CD4-positive, alpha-beta T cell treated with Interleukin-17A for 1 hour (primary cell): ENCODE measurements at regions not wholly inside any gene's neighbourhood (a gene's known extent, or its start where the extent isn't known, plus 50 kb on each side); places are given as distances from the start of the nearest gene placed in this dataset.
A peak's percentile ranks its signal among the peaks of the same experiment; 100 is the strongest.

Experiments used
- DNase-seq: peaks from one replicate; pipeline ENCODE4 v3.0.0-alpha.2; 2020

DNA sequence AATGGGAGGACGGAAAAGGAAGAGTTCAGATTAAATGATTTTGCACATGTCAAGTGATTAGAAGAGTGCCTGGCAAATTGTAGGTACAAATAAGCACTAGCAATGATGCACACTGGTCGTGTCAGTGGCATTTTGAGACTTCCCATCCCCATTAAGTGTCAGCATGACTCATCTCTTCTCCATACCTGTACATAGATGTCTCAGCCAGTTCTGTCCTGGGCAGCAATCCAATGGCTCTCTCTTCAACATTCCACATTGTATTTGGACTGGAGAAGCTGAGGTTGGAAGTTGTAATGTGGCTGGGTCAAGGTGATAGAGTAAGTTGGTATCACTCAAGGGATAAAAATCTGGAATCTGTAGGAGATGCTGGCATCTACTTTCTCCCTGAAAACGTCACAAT is 742.7 kb downstream of the VRK1 start:
- DNase-seq, result no peak

DNA sequence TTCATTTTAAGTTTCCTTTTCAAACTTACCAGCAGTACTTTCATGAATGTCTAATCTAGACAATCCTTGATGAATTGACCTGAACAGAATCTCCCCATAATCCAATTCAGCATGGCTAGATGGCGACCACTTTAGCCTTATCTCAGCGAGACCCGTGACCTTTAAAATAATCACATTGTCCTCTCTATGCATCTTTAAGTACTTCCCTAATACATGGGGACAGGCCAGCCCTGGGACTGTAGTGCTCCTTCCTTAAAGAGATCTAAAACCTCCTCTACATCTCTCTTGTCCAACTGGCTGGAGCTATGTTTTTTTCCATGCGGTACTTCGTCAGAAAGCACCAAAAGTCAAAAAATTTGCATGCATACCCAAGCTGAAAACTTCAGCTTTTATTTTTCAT is 746.0 kb downstream of the VRK1 start:
- DNase-seq, result no peak

DNA sequence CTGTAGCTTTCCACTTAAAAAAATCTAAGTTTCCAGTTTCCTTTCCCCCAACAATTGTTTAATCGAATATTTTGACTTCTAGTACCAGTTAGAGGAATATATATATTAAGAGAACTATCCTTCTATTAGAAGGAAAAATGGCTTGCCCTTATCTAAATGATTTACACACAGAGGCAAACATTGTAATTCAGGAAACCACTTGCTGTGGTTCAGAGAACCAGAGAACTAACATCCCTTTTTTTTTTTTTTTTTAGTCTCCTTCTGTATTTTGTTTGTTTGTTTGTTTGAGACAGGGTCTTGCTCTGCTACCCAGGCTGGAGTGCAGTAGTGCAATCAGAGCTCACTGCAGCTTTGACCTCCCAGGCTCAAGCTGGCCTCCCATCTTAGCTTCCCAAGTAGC is 746.6 kb downstream of the VRK1 start:
- no peak for DNase-seq

DNA sequence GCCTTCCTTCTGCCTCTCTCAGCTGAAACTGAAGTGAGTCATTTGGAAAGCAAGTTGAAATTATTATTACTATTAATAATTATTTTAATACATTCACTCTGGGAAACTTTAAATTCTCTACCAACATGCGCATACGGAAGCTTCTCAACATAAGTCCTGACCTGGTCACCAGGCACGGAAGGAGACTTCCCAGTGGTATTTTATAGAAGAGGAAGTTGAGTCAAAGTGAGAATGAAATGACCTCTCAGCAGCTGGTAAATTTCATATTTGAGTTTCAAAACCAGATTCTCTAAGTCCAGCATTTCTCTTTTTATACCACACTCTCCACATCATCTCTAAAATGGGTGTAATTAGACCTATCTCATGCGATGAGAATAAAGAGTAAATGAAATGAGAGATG is 747.4 kb downstream of the VRK1 start:
- DNase-seq, result peak; percentile 16

DNA sequence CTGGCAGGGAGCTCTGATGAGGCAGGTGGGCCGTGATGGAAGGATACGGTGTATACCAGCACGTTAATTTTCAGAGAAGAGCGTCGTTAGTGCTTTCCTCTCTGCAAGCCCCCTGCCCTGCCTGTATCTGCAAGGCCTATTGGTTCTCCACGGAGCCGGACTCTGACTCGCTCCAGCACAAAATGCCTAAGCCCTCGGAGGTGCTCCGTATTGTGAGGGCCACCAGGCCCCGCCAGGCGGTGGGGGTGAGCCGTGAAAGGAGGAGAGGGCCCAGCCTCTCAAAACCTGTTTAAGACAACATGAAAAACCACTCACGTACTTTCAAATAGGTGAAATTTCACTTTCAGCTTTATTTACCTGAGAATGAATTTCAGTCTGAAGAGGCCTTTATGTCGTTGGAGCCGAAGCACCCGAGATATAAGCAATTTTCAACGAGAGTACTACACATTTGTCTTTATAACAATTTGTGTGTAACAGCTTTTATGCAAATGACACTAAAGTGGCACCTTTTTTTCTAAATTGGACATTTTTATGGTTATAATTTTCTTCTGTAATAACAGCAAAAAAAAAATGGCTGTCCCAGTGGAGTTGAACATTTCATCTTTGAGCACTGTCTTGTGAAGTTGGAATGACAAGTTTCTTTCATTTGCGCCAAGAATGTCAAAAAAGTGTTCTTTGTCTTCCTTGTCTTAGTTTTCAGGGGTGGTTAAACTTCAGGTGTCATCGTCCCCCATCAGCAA is 749.5 kb downstream of the VRK1 start:
- no peak for DNase-seq

DNA sequence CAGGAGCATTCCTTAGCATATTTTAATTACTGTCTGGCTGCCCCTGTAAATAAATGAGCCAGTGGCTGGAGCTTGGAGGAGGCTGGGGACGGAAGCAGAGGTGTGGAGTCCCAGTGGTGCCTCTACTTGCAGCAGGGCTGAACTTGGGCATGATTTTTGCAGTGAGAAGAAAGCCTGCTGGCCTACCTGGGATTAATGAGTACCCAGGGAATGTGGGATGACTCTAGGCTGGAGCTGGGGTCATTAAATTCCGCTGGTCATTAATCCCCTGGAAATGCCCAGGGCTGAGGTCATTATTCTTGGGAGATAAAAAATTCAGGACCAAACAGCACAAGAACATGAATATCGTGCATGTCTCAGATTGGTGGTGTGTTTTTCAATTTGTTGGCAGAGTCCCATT is 753.3 kb downstream of the VRK1 start:
- DNase-seq, result no peak

DNA sequence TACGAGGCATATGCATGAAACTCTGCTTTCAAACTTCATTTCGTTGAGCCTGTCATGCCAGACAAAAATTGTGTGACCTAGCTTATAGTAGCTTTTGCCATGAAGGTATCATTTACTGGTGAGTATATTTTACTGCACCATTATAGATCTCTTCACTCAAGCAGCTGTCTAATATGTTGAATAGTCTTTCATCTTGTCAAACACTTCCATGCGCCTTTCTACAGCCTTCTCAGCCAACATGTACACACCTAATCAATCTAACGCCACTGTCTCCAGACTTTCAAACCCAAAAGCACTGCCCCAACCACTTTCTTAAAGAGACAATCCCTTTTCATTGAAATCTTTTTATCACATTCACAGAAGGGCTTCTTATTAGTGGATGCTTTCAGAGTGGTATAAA is 757.4 kb downstream of the VRK1 start:
- no peak for DNase-seq

DNA sequence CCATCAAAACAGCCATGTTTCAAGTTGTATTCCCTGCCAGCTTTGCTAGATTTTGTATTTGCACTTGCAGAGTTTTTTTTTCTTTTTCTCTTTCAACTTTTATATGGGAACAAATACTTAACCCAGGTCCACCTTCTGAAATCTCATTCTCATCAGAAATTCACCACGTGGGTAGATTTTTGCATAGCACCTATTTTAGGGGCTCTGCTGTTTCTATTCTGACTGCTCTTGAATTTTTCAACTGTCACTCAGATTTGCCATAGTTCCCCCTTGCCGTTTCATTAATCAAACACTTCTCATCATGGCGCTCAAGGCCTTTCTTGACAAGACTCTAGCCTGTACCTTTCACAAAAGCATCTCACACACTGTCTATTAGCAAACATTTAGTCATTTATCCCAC is 767.2 kb downstream of the VRK1 start:
- DNase-seq, result no peak

DNA sequence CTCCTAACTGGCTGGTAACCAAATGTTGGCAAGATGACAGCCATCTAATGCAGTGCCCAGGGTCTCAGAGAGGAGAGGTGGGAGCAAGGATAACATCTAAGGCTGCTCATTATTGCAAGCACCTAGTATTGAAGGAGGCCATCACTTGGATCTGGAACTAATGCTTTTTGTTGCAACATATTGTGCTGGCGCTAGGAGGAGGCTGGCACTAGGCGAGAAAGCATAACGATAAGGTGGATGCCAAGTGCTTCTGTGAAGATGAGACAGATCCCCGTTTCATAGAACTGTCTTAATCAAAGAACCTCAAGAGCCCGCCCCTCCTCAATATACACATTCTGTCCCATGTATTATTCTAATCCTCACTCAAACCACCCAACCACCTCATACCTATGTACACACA is 774.0 kb downstream of the VRK1 start:
- DNase-seq, result no peak

DNA sequence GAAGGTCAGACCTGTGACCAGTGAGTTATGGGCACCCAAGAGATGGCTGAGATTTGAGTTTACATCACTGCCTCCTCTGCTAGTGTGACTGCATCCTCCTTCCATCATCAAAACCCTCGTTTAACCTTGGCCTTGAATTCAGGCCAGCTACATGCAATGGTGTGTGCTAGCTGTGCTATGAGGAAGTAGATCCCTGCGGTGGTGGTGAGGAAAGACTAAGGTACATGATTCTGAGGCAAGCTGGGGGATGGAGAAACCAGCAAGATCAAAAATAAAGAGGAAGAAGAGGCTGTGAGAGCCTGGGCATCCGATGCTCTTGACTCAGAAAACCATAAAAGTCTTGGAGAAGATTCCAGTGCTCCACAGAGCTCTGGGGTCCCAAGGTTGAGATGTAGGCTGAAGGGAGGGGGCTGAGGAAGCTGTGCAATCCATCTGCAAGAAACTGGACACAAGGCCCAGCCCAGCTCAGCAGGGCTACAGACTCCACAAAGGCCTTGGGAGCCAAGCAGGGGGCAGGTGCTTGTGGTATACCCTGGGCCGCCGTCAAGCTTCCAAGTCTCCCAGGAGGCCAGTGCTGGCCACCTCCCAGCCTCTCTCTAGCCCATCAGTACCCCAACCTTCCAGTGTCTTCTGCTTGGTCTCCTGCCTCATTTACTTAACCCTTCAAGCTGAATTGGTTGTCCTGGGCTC is 774.8 kb downstream of the VRK1 start:
- DNase-seq, result no peak

DNA sequence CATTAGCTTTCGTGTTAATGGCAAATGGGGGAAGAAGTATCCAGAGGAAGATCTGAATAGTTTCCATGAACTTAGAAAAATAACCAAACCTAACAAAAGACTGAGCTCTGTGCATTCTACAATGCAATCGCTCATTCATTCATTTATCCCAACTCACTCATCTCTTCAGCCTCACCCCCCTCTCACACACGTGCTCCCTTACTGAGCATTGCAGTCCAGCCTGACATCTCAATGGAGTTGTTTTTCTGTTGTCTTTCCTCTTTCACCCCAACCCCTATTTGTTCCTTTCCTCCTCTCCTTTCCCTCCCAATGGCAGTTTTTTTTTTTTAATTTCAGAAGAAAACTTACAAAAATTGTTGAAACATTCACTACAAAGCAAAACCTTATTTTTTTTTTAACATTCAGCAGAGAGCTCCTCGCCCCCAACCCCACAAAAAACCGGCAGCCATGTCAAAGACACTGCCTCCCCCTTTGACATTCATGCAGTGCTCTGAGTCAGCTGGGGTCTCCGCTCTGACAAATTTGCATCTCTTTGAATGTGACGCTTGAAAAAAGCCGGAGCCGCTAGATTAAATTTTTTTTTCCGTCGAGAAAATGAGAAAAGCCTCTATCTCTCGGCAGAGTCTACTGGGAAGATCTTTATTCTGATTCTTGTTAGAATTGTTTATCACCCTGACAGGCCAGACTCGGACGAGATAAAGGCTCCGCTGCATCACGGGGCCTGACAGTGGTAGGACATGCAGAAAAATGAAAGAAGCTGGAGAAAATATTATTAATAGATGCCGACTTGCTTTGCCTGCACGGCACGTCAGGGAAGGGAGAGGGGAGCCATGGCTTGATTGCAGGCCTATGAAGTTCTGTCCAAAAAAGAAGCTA is 775.6 kb downstream of the VRK1 start:
- no peak for DNase-seq

DNA sequence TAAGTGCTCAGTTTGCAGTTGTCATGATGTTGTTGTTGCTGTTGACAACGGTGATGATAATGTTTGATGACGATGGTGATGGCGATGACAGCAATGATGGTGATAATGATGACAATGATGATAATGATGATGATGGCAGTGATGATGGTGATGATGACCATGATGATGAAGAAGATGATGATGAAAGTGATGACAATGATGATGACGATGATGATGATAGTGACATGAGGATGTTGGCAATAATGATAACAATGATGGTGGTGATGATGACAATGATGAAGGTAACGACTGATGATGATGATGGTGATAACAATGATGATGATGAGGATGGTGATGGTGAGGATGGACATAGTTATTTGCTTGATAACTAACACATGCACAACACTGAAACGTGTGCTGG is 778.5 kb downstream of the VRK1 start:
- DNase-seq, result no peak

DNA sequence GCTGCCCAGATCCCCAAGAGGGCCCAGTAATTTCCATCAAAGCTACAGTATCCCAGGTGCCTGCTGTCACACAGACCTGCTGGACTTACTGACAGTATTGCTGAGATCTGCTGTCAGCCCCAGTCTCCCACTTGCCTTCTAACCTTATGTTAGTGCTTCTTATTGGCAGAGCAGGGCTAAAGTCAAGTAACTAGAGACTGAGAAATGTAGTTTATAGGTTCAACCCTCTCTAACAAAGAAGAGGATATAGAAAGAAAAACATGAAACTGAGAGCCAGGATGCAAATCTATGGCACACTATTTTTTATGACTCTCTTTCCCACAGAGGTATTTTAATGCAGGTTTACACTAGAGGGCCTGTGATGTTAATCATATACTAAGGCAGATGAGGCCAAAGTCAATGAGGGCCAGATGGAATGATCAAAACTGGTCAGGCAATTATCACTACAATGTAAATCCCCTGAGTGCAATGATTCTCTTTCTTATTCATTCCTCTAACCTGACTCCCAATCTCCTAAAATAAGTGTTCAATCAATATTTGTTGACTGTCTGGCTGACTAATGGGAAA is 781.9 kb downstream of the VRK1 start:
- DNase-seq, result no peak

DNA sequence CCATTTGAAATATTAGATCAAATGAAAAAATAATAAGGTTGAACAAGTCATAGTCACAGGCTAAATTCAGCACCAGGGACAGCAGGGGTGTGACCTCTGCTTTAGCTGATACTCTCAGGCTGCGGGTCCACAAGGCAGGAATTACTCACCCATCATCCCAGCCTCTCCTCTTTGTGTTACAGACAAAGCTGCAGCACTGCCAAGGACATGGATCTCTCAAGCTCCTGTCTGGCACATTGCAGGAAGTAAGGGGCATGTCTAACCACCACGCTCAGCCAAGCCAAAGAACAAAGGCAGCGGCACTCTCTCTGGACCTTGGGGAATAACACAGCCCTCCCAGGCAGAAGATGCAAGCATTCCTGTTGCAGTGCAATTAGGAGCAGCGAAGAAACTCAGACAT is 783.8 kb downstream of the VRK1 start:
- DNase-seq, result no peak

DNA sequence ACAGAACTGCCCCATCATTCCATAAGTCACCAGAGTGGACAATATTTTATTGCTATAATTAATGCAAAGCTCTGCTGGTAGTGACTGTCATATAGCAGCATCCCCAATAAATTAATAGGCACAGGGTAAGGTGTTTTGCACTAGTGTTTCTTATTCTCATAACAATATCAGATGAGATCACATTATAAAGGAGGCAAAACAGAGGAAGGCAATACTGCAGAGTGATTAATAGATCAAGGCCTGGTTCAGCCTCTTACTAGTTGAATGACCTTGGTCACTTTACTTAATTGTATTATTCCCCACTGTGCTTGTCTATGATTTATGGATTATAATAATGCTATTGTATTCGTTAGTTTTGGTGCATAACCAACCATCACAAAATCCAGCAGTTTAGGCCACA is 784.8 kb downstream of the VRK1 start:
- no peak for DNase-seq

DNA sequence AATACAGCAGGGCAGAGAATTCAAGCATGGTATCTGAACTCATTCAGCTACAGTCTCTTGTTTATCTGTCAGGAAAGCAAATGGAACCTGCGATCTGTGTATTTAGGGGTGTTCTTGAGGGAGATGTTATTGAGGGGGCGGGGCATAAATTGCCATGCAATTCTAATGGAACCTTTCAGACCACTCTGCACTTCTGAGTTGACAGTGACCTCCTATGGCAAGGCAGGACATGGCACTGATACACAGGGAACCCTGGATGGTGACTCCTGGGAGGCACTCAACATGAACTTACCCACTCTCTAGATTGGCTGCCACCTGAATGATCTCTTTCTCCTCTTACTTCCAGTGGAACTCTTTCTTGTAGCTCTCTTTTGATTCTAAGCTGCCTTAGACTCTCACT is 787.3 kb downstream of the VRK1 start:
- DNase-seq, result no peak

DNA sequence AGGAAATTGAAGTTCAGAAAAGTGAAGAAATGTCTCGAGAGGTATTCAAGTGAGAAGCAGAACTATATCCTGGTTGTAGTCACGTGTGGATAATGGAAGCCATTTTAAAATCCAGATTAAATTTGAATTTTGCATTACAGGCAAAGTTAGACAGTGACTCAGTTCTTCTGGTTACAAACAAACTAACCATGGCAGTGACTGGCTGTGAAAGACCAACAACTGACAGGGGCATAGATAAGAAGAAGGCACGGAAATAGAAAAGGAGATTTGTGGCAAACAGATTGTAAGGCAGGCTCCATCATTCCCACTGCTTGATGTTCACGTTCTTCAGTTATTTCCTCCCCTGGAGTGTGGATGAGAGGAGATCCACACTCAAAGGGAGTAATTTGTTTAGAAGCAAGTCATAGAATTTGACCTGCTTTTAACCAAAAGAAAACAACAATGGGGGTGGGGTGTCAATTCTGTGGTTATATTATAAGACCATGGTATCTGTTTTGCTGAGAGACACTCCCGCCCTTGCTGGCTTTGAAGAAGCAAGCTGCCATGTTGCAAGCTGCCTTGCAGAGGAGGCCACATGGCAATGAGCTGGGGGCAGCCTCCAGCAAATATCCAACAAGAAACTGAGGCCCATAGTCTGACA is 795.3 kb downstream of the VRK1 start:
- DNase-seq, result peak; percentile 44

DNA sequence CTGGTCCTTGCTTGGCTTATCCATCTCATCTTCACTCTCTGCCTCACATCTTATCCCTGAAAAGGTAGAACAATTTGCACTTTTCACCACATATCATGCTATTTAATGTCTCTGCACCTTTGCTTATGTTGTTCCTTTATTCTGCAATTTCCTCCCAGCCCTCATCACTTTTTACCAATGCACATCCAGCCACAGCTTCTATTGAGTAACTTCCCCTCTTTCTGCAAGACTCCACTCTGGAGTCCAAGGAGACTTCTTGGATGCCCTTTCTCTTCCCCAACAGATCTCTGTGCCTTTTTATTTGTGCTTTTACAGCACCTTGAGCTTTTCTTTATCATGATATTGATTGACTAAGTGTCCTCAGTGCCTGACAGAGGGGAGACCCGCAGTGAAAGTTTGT is 797.1 kb downstream of the VRK1 start:
- no peak for DNase-seq

DNA sequence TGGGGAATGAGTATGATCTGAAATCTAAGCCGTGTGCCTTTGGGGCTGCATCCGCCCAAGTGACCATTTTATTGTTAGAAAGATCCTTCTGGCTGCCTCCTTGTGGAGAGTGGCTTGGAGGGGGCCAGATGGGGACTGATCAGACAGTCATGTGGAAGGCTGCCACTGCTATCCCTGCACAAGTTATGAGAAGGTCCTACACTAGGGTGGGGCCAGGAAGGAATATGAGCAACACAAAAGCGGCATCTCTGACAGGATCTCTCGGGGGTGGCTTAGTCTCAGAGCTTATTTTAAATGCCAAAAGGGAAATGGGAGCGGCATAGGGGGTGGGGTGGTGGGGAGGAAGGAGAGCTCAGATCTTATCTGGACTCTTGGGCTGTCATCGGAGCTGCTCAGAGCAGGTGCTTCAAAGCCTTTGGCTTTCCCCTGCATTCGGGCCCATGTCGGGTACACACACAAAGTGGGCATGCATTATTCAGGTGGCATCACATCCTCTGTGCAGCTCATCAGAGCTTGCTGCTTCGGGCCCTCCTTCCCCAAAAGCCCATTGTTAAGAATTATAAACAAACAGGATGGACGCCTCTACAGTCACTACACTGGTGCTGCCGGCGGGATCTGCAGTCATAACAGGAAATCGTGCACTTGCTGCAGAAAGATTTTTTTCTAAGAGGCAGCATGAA is 805.4 kb downstream of the VRK1 start:
- DNase-seq, result peak; percentile 85

DNA sequence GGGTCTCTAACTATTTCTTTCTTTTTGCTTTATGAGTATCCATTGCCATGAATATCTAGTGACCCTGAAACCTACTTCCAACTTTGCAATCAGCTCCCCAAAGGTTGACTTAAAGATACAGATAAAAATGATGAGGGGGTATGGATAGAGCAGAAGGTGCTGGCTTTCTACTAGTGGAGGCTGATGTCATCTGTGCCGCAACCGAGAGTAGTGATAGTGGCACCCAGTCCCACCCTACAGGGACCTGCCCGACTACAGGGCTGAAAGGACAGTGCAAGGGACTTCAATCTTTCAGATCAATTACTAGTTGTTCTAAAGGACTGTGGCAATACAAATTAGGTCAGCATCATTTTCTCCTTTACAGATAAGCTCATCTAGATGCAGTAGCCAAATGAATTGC is 806.0 kb downstream of the VRK1 start:
- DNase-seq, result peak; percentile 53

DNA sequence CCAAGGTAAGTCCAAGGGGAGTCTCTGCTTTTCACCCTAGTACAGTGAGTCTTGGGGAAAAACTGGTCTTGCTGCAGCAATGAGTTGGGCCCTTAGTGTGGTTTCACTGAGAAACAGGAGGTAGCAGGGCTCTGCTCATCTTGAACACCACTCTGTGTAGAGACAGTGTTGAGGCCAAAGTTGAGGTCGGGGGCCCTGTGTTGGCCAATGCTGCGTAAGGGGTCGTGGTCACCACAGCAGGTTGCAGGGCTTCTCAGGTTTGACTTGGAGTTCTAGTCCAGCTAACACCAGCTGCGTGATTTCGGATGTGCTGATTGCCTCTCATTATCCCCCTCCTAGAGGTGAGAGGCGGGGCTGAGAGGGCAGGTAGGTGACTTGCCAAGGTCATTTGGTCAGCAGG is 807.5 kb downstream of the VRK1 start:
- no peak for DNase-seq

DNA sequence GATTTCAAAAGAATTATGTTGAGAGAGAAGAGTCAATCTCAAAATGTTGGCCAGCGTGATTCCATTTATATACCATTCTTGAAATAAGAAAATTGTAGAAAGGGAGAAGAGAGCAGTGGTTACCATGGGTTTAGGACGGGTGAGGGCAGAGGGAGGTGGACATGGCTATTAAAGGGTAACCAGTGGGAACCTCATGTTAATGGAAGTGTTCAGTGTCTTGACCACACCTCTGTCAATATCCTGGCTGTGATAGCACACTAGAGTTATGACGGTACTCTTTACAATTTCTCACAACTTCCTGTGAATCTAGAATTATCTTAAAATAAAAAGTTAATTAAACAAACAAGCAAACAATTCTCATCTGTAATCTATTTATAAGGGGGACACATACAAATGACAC is 821.2 kb downstream of the VRK1 start:
- DNase-seq, result peak; percentile 20
